ENCODE measurements at regions not wholly inside any gene's neighbourhood (a gene's known extent, or its start where the extent isn't known, plus 50 kb on each side); places are given as distances from the start of the nearest gene placed in this dataset.

DNA sequence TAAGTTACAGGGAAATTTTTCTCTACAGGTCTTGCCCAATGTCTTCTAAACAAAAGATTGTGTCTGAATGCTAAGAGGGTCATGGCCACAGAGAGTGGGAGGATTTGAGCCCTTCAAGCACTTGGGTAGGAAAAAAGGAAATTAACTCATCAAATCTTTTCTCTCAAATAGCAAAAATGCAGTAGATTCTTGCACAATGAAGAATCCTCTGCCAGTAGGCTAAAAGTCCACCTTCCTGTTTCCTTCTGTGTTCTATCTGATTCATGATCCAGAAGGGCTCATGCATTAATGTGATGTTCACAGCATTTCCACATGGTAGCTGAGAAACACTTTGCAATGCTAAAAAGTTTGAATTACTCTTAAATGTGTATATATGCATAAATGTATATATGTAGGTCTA lies 177.1 kb downstream of the CD47 start:
- TF ChIP-seq, protein P1, sequence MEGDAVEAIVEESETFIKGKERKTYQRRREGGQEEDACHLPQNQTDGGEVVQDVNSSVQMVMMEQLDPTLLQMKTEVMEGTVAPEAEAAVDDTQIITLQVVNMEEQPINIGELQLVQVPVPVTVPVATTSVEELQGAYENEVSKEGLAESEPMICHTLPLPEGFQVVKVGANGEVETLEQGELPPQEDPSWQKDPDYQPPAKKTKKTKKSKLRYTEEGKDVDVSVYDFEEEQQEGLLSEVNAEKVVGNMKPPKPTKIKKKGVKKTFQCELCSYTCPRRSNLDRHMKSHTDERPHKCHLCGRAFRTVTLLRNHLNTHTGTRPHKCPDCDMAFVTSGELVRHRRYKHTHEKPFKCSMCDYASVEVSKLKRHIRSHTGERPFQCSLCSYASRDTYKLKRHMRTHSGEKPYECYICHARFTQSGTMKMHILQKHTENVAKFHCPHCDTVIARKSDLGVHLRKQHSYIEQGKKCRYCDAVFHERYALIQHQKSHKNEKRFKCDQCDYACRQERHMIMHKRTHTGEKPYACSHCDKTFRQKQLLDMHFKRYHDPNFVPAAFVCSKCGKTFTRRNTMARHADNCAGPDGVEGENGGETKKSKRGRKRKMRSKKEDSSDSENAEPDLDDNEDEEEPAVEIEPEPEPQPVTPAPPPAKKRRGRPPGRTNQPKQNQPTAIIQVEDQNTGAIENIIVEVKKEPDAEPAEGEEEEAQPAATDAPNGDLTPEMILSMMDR (optimal IDR thresholded peaks at IDR 0.05 in 1 of 3, IDR thresholded peaks at IDR 0.05 in 1 of 3, conservative IDR thresholded peaks at IDR 0.05 in 1 of 3; ENCODE audit: extremely low read depth in 1 of 3, insufficient read depth in 2 of 3, low read length in 3 of 3): no peak
- TF ChIP-seq EZH2 (IDR thresholded peaks at IDR 0.05; ENCODE audit: low read length): no peak

Measured in keratinocyte (primary cell).